ENCODE measurements at regions not wholly inside any gene's neighbourhood (a gene's known extent, or its start where the extent isn't known, plus 50 kb on each side); places are given as distances from the start of the nearest gene placed in this dataset.

- FAIRE-seq (no peak), DNase-seq (ENCODE audit: low read depth, low spot score) (no peak)
- peaks cover 9% of the 10 kb centered on the region for H3K4me1 ChIP-seq (ENCODE audit: control insufficient read depth, extremely low read depth, insufficient read depth, low read length)
- no peak overlapping the region for H3K9ac ChIP-seq (ENCODE audit: control insufficient read depth, extremely low read depth, insufficient read depth, low read length)
- no peaks in the 10 kb centered on the region for H3K9me1 ChIP-seq (ENCODE audit: control insufficient read depth, extremely low read depth, insufficient read depth, low read length)
- no peaks in the 10 kb centered on the region for H4K20me1 ChIP-seq (ENCODE audit: control insufficient read depth, extremely low read depth, insufficient read depth, low read length)
- no peak overlapping the region for H3K4me2 ChIP-seq (ENCODE audit: control insufficient read depth, extremely low read depth, insufficient read depth, low read depth, low read length)
- no peaks in the 10 kb centered on the region for H3K79me2 ChIP-seq (ENCODE audit: control insufficient read depth, insufficient read depth, low read length)
- H3K27ac ChIP-seq (ENCODE audit: control insufficient read depth, insufficient read depth, low read length), result no peak overlapping the region
- TF ChIP-seq CTCF (optimal IDR thresholded peaks at IDR 0.05 in 1 of 3, IDR thresholded peaks at IDR 0.05 in 1 of 3, conservative IDR thresholded peaks at IDR 0.05 in 1 of 3; ENCODE audit: extremely low read depth in 1 of 3, insufficient read depth in 2 of 3, low read length in 3 of 3), result no peak
- no peak for TF ChIP-seq EZH2 (IDR thresholded peaks at IDR 0.05; ENCODE audit: low read length)
- H3K9me3 ChIP-seq (ENCODE audit: control insufficient read depth, low read depth, low read length), result no peaks in the 10 kb centered on the region
- peaks cover 14 to 39% of the 10 kb centered on the region in 2 experiments for H3K36me3 ChIP-seq (ENCODE audit: control insufficient read depth in 2 of 2, extremely low read depth in 1 of 2, insufficient read depth in 2 of 2, low read length in 2 of 2)
- H3K27me3 ChIP-seq (ENCODE audit: control insufficient read depth, extremely low read depth, insufficient read depth, low read length), result no peaks in the 10 kb centered on the region
- H3K4me3 ChIP-seq (ENCODE audit: control insufficient read depth in 2 of 3, extremely low read depth in 1 of 3, insufficient read depth in 2 of 3, low read depth in 1 of 3, low read length in 3 of 3), result no peak overlapping the region
- dilution Hi-C loops (cut with MboI; ENCODE audit: extremely low pct_ligation_motif_present, low sequenced_read_pairs), result no loop called here
- H2AFZ ChIP-seq (ENCODE audit: control insufficient read depth, low read length), result no peak overlapping the region
Measured at GRCh38 chr5:168211936-168212335, 79.5 kb upstream of the WWC1 start.

GRCh38 chr5:168214071-168214470 lies 77.4 kb upstream of the WWC1 start:
- dilution Hi-C loops (cut with MboI; ENCODE audit: extremely low pct_ligation_motif_present, low sequenced_read_pairs), result no loop called here
- TF ChIP-seq CTCF (optimal IDR thresholded peaks at IDR 0.05 in 1 of 3, IDR thresholded peaks at IDR 0.05 in 1 of 3, conservative IDR thresholded peaks at IDR 0.05 in 1 of 3; ENCODE audit: extremely low read depth in 1 of 3, insufficient read depth in 2 of 3, low read length in 3 of 3) (no peak), EZH2 (IDR thresholded peaks at IDR 0.05; ENCODE audit: low read length) (no peak)
- H3K9me1 ChIP-seq (ENCODE audit: control insufficient read depth, extremely low read depth, insufficient read depth, low read length), result no peaks in the 10 kb centered on the region
- no peak overlapping the region for H3K4me3 ChIP-seq (ENCODE audit: control insufficient read depth in 2 of 3, extremely low read depth in 1 of 3, insufficient read depth in 2 of 3, low read depth in 1 of 3, low read length in 3 of 3)
- DNase-seq (ENCODE audit: low read depth, low spot score) (no peak), FAIRE-seq (no peak)
- no peak overlapping the region for H2AFZ ChIP-seq (ENCODE audit: control insufficient read depth, low read length)
- no peaks in the 10 kb centered on the region for H4K20me1 ChIP-seq (ENCODE audit: control insufficient read depth, extremely low read depth, insufficient read depth, low read length)
- no peaks in the 10 kb centered on the region for H3K4me1 ChIP-seq (ENCODE audit: control insufficient read depth, extremely low read depth, insufficient read depth, low read length)
- H3K36me3 ChIP-seq (ENCODE audit: control insufficient read depth in 2 of 2, extremely low read depth in 1 of 2, insufficient read depth in 2 of 2, low read length in 2 of 2), result peaks cover 26 to 45% of the 10 kb centered on the region in 2 experiments
- H3K9ac ChIP-seq (ENCODE audit: control insufficient read depth, extremely low read depth, insufficient read depth, low read length), result no peak overlapping the region
- no peaks in the 10 kb centered on the region for H3K9me3 ChIP-seq (ENCODE audit: control insufficient read depth, low read depth, low read length)
- H3K27me3 ChIP-seq (ENCODE audit: control insufficient read depth, extremely low read depth, insufficient read depth, low read length), result no peaks in the 10 kb centered on the region
- H3K4me2 ChIP-seq (ENCODE audit: control insufficient read depth, extremely low read depth, insufficient read depth, low read depth, low read length), result no peak overlapping the region
- no peak overlapping the region for H3K27ac ChIP-seq (ENCODE audit: control insufficient read depth, insufficient read depth, low read length)
- no peaks in the 10 kb centered on the region for H3K79me2 ChIP-seq (ENCODE audit: control insufficient read depth, insufficient read depth, low read length)

Measured in keratinocyte (primary cell).